ACC112 (cell line): ENCODE measurements at regions not wholly inside any gene's neighbourhood (a gene's known extent, or its start where the extent isn't known, plus 50 kb on each side); places are given as distances from the start of the nearest gene placed in this dataset.
A peak's percentile ranks its signal among the peaks of the same experiment; 100 is the strongest.

Experiments used
- H2AFZ ChIP-seq: fragments of 200-600 bp; sonication (generic); one replicate; pipeline ENCODE4 v1.6.0; 2017; ENCODE audit warnings: antibody characterized with exemption, low read length; ENCODE audit not compliant: unreplicated experiment
- H3K27ac ChIP-seq: fragments of 200-600 bp; sonication (generic); 2 replicates; pipeline ENCODE4 v1.5.1; 2014; ENCODE audit warnings: low read depth, mild to moderate bottlenecking, antibody characterized with exemption, low read length, moderate library complexity
- H3K27me3 ChIP-seq: fragments of 200-600 bp; sonication (generic); 2 replicates; pipeline ENCODE4 v1.6.1; 2014; ENCODE audit warnings: mild to moderate bottlenecking, antibody characterized with exemption, low read length, moderate library complexity, mixed read lengths; ENCODE audit not compliant: insufficient read depth
- H3K36me3 ChIP-seq: fragments of 200-600 bp; sonication (generic); 2 replicates; pipeline ENCODE4 v1.6.1; 2016; ENCODE audit warnings: mild to moderate bottlenecking, antibody characterized with exemption, low read length, moderate library complexity, mixed read lengths; ENCODE audit not compliant: insufficient read depth
- H3K4me1 ChIP-seq: fragments of 200-600 bp; sonication (generic); one replicate; pipeline ENCODE4 v1.6.1; 2016; ENCODE audit warnings: low read length, mixed read lengths; ENCODE audit not compliant: insufficient read depth, unreplicated experiment, control insufficient read depth
- H3K4me3 ChIP-seq: fragments of 200-600 bp; sonication (generic); 2 replicates; pipeline ENCODE4 v1.5.1; 2014; ENCODE audit warnings: mild to moderate bottlenecking, low read depth, low read length
- H3K79me2 ChIP-seq: fragments of 200-600 bp; sonication (generic); one replicate; pipeline ENCODE4 v1.6.0; 2016; ENCODE audit warnings: low read length; ENCODE audit not compliant: control insufficient read depth, unreplicated experiment, insufficient read depth

- Histone ChIP-seq H3K79me2 (no peaks in the 10 kb centered on the region), H3K4me3 (peak overlapping the region; percentile 81), H3K4me1 (peaks cover 18% of the 10 kb centered on the region), H3K36me3 (no peaks in the 10 kb centered on the region), H3K27me3 (peaks cover 6% of the 10 kb centered on the region; the same call in 1 of the 2 replicates), H2AFZ (peak overlapping the region; percentile 92), H3K27ac (peak overlapping the region; percentile 82)
Measured at GRCh38 chr10:75294866-75295701, 59.3 kb upstream of the COMTD1 start.

GRCh38 chr10:75294518-75294865 is 58.7 kb upstream of the COMTD1 start:
- Histone ChIP-seq H3K36me3 (no peaks in the 10 kb centered on the region), H3K79me2 (no peaks in the 10 kb centered on the region), H3K4me3 (peak overlapping the region; percentile 81), H3K27me3 (peaks cover 6% of the 10 kb centered on the region; the same call in 1 of the 2 replicates), H3K27ac (peak overlapping the region; percentile 82; the same call in 1 of the 2 replicates), H3K4me1 (peaks cover 18% of the 10 kb centered on the region), H2AFZ (peak overlapping the region; percentile 92)

GRCh38 chr10:75294031-75294437 is 58.3 kb upstream of the COMTD1 start:
- peak overlapping the region; percentile 82; the same call in 1 of the 2 replicates for H3K27ac ChIP-seq
- no peaks in the 10 kb centered on the region for H3K36me3 ChIP-seq
- H3K4me3 ChIP-seq = peak overlapping the region; percentile 81
- H3K79me2 ChIP-seq = no peaks in the 10 kb centered on the region
- peaks cover 18% of the 10 kb centered on the region for H3K4me1 ChIP-seq
- peak overlapping the region; percentile 49 for H2AFZ ChIP-seq
- peaks cover 6% of the 10 kb centered on the region; the same call in 1 of the 2 replicates for H3K27me3 ChIP-seq

- H3K36me3 ChIP-seq = no peaks in the 10 kb centered on the region
- H2AFZ ChIP-seq = no peak overlapping the region
- H3K27me3 ChIP-seq = peaks cover 6% of the 10 kb centered on the region; the same call in 1 of the 2 replicates
- no peak overlapping the region for H3K4me3 ChIP-seq
- no peaks in the 10 kb centered on the region for H3K79me2 ChIP-seq
- peaks cover 18% of the 10 kb centered on the region for H3K4me1 ChIP-seq
- no peak overlapping the region for H3K27ac ChIP-seq
Measured at GRCh38 chr10:75293446-75293820, 57.7 kb upstream of the COMTD1 start.

GRCh38 chr10:75292794-75293445 is 57.2 kb upstream of the COMTD1 start:
- Histone ChIP-seq H3K27me3 (peaks cover 6% of the 10 kb centered on the region), H3K79me2 (no peaks in the 10 kb centered on the region), H2AFZ (no peak overlapping the region), H3K36me3 (no peaks in the 10 kb centered on the region), H3K27ac (no peak overlapping the region), H3K4me3 (no peak overlapping the region), H3K4me1 (peaks cover 18% of the 10 kb centered on the region)

GRCh38 chr10:75291805-75292204 is 56.0 kb upstream of the COMTD1 start:
- H3K27ac ChIP-seq = no peak overlapping the region
- no peak overlapping the region for H3K4me3 ChIP-seq
- peaks cover 18% of the 10 kb centered on the region for H3K4me1 ChIP-seq
- H2AFZ ChIP-seq = no peak overlapping the region
- H3K36me3 ChIP-seq = no peaks in the 10 kb centered on the region
- H3K27me3 ChIP-seq = peaks cover 16% of the 10 kb centered on the region
- no peaks in the 10 kb centered on the region for H3K79me2 ChIP-seq

GRCh38 chr10:75288140-75288711 is 52.5 kb upstream of the COMTD1 start:
- H3K27ac ChIP-seq = no peak overlapping the region
- no peaks in the 10 kb centered on the region for H3K79me2 ChIP-seq
- no peak overlapping the region for H3K4me3 ChIP-seq
- H3K4me1 ChIP-seq = no peaks in the 10 kb centered on the region
- no peaks in the 10 kb centered on the region for H3K36me3 ChIP-seq
- peaks cover 41% of the 10 kb centered on the region for H3K27me3 ChIP-seq
- no peak overlapping the region for H2AFZ ChIP-seq

GRCh38 chr10:75287697-75288096 is 51.9 kb upstream of the COMTD1 start:
- Histone ChIP-seq H2AFZ (no peak overlapping the region), H3K27ac (no peak overlapping the region), H3K27me3 (peaks cover 46% of the 10 kb centered on the region), H3K4me1 (no peaks in the 10 kb centered on the region), H3K36me3 (no peaks in the 10 kb centered on the region), H3K4me3 (no peak overlapping the region), H3K79me2 (no peaks in the 10 kb centered on the region)

- Histone ChIP-seq H3K4me3 (no peak overlapping the region), H3K36me3 (no peaks in the 10 kb centered on the region), H2AFZ (no peak overlapping the region), H3K27ac (no peak overlapping the region), H3K4me1 (no peaks in the 10 kb centered on the region), H3K79me2 (no peaks in the 10 kb centered on the region), H3K27me3 (peaks cover 54% of the 10 kb centered on the region)
Measured at GRCh38 chr10:75286901-75287300, 51.1 kb upstream of the COMTD1 start.
